Osteoblast (primary cell): ENCODE measurements at regions not wholly inside any gene's neighbourhood (a gene's known extent, or its start where the extent isn't known, plus 50 kb on each side); places are given as distances from the start of the nearest gene placed in this dataset.

Experiments used
- DNase-seq: peaks from one replicate; pipeline ENCODE4 v3.0.0; 2011; ENCODE audit warnings: low spot score, mixed read lengths; ENCODE audit not compliant: insufficient read length; ENCODE audit errors: missing footprints
- H2AFZ ChIP-seq: 2 replicates; pipeline ENCODE4 v1.6.0; 2011; ENCODE audit warnings: mild to moderate bottlenecking, low read length
- H3K27ac ChIP-seq: 2 replicates; pipeline ENCODE4 v1.5.1; 2011; ENCODE audit warnings: mild to moderate bottlenecking, low read depth, low read length, moderate library complexity
- H3K27me3 ChIP-seq: 2 replicates; pipeline ENCODE4 v1.6.0; 2012; ENCODE audit warnings: mild to moderate bottlenecking, control low read depth, inconsistent platforms, low read length, moderate library complexity; ENCODE audit not compliant: insufficient read depth
- H3K36me3 ChIP-seq: 2 replicates; pipeline ENCODE4 v1.5.1; 2011; ENCODE audit warnings: mild to moderate bottlenecking, low read length, control low read depth, moderate library complexity; ENCODE audit not compliant: insufficient read depth
- H3K4me1 ChIP-seq: 2 replicates; pipeline ENCODE4 v1.5.1; 2011; ENCODE audit warnings: mild to moderate bottlenecking, low read length, control low read depth, moderate library complexity; ENCODE audit not compliant: insufficient read depth
- H3K4me2 ChIP-seq: 2 replicates; pipeline ENCODE4 v1.6.0; 2011; ENCODE audit warnings: mild to moderate bottlenecking, low read length; ENCODE audit not compliant: insufficient read depth
- H3K4me3 ChIP-seq: fragments of 200-600 bp; sonication (generic); 3 replicates; pipeline ENCODE4 v1.5.1; 2012; ENCODE audit warnings: mild to moderate bottlenecking, low read length, inconsistent platforms; ENCODE audit not compliant: insufficient read depth
- H3K79me2 ChIP-seq: 2 replicates; pipeline ENCODE4 v1.6.0; 2012; ENCODE audit warnings: mild to moderate bottlenecking, low read length, control low read depth, inconsistent platforms; ENCODE audit not compliant: insufficient read depth
- H3K9me3 ChIP-seq: 2 replicates; pipeline ENCODE4 v1.5.1; 2011; ENCODE audit warnings: low read depth, low read length, control low read depth
- H4K20me1 ChIP-seq: 2 replicates; pipeline ENCODE4 v1.6.0; 2012; ENCODE audit warnings: mild to moderate bottlenecking, low read length, control low read depth; ENCODE audit not compliant: insufficient read depth
- TF ChIP-seq, protein P1 (sequence below): IDR thresholded peaks from 2 replicates; pipeline ENCODE4 v1.5.1; 2011; ENCODE audit warnings: mild to moderate bottlenecking, low read depth, low read length, moderate library complexity; ENCODE audit errors: extremely low read depth

DNA sequence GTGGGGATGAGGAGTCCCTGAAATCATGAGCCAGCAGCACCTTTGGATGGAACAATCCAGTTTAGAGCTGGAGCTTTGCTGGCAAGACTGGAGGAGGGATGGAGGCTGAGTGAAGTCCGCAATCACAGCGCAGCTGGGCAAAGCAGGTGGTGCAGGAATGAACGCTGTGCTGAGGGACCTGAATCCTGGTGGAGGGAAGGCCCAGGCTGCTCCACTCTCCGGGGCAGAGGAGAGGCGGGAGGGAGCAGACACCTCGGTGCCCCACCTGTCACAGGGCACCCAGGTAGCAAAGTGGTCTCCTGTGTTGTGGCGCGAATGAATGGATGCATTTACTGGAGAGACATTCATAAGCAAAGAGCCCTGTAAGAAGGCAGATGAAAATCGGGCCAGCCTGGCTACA, 124.8 kb upstream of the ANO1 start:
- H3K27me3 ChIP-seq = peaks cover 9% of the 10 kb centered on the region
- TF ChIP-seq, protein P1, sequence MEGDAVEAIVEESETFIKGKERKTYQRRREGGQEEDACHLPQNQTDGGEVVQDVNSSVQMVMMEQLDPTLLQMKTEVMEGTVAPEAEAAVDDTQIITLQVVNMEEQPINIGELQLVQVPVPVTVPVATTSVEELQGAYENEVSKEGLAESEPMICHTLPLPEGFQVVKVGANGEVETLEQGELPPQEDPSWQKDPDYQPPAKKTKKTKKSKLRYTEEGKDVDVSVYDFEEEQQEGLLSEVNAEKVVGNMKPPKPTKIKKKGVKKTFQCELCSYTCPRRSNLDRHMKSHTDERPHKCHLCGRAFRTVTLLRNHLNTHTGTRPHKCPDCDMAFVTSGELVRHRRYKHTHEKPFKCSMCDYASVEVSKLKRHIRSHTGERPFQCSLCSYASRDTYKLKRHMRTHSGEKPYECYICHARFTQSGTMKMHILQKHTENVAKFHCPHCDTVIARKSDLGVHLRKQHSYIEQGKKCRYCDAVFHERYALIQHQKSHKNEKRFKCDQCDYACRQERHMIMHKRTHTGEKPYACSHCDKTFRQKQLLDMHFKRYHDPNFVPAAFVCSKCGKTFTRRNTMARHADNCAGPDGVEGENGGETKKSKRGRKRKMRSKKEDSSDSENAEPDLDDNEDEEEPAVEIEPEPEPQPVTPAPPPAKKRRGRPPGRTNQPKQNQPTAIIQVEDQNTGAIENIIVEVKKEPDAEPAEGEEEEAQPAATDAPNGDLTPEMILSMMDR = no peak
- H3K27ac ChIP-seq = no peak overlapping the region
- DNase-seq = no peak
- no peaks in the 10 kb centered on the region for H3K36me3 ChIP-seq
- no peaks in the 10 kb centered on the region for H3K79me2 ChIP-seq
- H3K9me3 ChIP-seq = no peaks in the 10 kb centered on the region
- H4K20me1 ChIP-seq = no peaks in the 10 kb centered on the region
- H3K4me1 ChIP-seq = peaks cover 13% of the 10 kb centered on the region
- no peak overlapping the region for H2AFZ ChIP-seq
- H3K4me2 ChIP-seq = no peak overlapping the region
- H3K4me3 ChIP-seq = no peak overlapping the region

- Histone ChIP-seq H3K27ac (no peak overlapping the region), H3K9me3 (no peaks in the 10 kb centered on the region), H3K4me2 (no peak overlapping the region), H3K4me3 (no peak overlapping the region), H3K36me3 (no peaks in the 10 kb centered on the region), H3K27me3 (peaks cover 16% of the 10 kb centered on the region), H4K20me1 (no peaks in the 10 kb centered on the region), H2AFZ (no peak overlapping the region), H3K4me1 (peaks cover under 1% of the 10 kb centered on the region), H3K79me2 (no peaks in the 10 kb centered on the region)
- TF ChIP-seq, protein P1 = no peak
- DNase-seq = no peak
Measured at GRCh38 chr11:69954756-69955155, 123.4 kb upstream of the ANO1 start.

GRCh38 chr11:69956669-69957190, 121.4 kb upstream of the ANO1 start:
- H3K4me3 ChIP-seq = no peak overlapping the region
- H3K4me2 ChIP-seq = no peak overlapping the region
- H3K36me3 ChIP-seq = no peaks in the 10 kb centered on the region
- H3K27me3 ChIP-seq = peaks cover 16% of the 10 kb centered on the region
- no peak overlapping the region for H3K27ac ChIP-seq
- no peak overlapping the region for H2AFZ ChIP-seq
- no peaks in the 10 kb centered on the region for H3K4me1 ChIP-seq
- no peaks in the 10 kb centered on the region for H3K9me3 ChIP-seq
- DNase-seq = no peak
- H3K79me2 ChIP-seq = no peaks in the 10 kb centered on the region
- TF ChIP-seq, protein P1 = no peak
- no peaks in the 10 kb centered on the region for H4K20me1 ChIP-seq

DNA sequence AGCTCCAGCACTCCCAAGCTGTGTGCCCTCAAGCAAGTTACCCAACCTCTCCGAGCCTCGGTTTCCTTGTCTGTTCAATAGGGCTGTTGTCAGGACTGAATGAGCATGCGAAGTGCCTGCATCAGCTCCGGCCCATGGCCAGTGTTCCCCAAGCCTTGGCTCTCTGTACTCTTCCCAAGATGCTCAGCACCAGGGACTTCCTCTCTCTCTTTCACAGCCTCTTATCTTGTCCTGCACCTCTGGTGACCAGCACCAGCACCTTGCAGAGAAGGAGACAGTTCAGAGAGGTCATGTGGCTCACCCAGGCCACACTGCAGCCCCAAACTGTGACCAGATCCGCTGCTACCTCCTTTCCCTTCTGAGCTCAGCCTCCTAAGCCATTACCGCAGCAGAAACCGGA, 120.3 kb upstream of the ANO1 start:
- Histone ChIP-seq H3K9me3 (no peaks in the 10 kb centered on the region), H3K36me3 (no peaks in the 10 kb centered on the region), H3K27me3 (peaks cover 14% of the 10 kb centered on the region), H4K20me1 (no peaks in the 10 kb centered on the region), H3K27ac (no peak overlapping the region), H3K79me2 (no peaks in the 10 kb centered on the region), H3K4me3 (no peak overlapping the region), H2AFZ (no peak overlapping the region), H3K4me2 (no peak overlapping the region), H3K4me1 (no peaks in the 10 kb centered on the region)
- no peak for DNase-seq
- TF ChIP-seq, protein P1 = no peak
